ENCODE measurements at regions not wholly inside any gene's neighbourhood (a gene's known extent, or its start where the extent isn't known, plus 50 kb on each side); places are given as distances from the start of the nearest gene placed in this dataset.

DNA sequence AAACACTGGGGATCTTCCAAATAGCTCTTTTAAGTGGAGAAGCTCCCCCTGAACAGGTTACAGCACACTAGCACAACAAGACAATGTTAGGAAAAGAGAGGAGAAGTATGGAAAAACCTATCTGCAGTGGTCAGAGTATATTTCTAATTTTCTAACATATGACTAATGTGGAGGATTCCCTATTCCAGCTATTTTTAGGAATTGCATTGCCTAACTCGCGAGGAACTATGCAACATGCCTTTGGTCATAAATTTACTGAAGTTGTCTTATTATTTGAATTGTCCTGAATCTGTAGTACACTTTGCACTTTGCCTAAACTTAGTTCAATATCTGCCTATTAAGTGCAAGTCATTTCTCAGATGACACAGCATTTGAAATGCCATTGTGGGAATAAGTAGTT lies 381.4 kb downstream of the CCDC85A start:
- Mint-ChIP-seq H3K27me3 (ENCODE audit: low read depth) (peaks cover 4% of the 10 kb centered on the region), H3K27ac (ENCODE audit: unreplicated experiment) (no peak overlapping the region), H3K4me1 (ENCODE audit: low read depth) (peaks cover 6% of the 10 kb centered on the region), H3K36me3 (ENCODE audit: low read depth) (no peaks in the 10 kb centered on the region), H3K9me3 (ENCODE audit: low read depth) (no peaks in the 10 kb centered on the region), H3K4me3 (ENCODE audit: unreplicated experiment) (no peak overlapping the region)
- TF ChIP-seq, protein P1, sequence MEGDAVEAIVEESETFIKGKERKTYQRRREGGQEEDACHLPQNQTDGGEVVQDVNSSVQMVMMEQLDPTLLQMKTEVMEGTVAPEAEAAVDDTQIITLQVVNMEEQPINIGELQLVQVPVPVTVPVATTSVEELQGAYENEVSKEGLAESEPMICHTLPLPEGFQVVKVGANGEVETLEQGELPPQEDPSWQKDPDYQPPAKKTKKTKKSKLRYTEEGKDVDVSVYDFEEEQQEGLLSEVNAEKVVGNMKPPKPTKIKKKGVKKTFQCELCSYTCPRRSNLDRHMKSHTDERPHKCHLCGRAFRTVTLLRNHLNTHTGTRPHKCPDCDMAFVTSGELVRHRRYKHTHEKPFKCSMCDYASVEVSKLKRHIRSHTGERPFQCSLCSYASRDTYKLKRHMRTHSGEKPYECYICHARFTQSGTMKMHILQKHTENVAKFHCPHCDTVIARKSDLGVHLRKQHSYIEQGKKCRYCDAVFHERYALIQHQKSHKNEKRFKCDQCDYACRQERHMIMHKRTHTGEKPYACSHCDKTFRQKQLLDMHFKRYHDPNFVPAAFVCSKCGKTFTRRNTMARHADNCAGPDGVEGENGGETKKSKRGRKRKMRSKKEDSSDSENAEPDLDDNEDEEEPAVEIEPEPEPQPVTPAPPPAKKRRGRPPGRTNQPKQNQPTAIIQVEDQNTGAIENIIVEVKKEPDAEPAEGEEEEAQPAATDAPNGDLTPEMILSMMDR (IDR thresholded peaks at IDR 0.05): no peak
- DNase-seq (ENCODE audit: low spot score): no peak

DNA sequence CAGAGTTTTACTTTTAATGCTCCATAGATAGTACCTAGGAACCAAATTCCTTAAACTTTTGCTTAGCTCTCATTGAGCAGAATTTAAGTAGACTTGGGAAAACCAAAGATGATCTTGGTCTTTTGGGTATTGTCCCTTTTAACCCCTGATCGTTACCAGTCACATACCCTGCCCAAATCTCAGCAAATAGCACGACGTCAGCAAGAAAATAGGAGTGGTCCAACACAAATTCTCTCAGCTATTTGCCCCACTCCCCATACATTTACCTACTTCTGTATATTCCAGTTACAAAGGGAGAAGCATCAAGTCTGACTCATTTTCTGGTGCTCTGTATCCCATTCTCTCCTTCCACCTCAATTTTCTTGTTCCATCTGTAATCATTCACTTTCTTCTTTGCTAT lies 387.3 kb downstream of the CCDC85A start:
- H3K9me3 Mint-ChIP-seq (ENCODE audit: low read depth): peaks cover 6% of the 10 kb centered on the region
- no peak overlapping the region for H3K27ac Mint-ChIP-seq (ENCODE audit: unreplicated experiment)
- TF ChIP-seq, protein P1 (IDR thresholded peaks at IDR 0.05): no peak
- H3K36me3 Mint-ChIP-seq (ENCODE audit: low read depth): no peaks in the 10 kb centered on the region
- no peaks in the 10 kb centered on the region for H3K27me3 Mint-ChIP-seq (ENCODE audit: low read depth)
- H3K4me3 Mint-ChIP-seq (ENCODE audit: unreplicated experiment): no peak overlapping the region
- no peaks in the 10 kb centered on the region for H3K4me1 Mint-ChIP-seq (ENCODE audit: low read depth)
- DNase-seq (ENCODE audit: low spot score): no peak

DNA sequence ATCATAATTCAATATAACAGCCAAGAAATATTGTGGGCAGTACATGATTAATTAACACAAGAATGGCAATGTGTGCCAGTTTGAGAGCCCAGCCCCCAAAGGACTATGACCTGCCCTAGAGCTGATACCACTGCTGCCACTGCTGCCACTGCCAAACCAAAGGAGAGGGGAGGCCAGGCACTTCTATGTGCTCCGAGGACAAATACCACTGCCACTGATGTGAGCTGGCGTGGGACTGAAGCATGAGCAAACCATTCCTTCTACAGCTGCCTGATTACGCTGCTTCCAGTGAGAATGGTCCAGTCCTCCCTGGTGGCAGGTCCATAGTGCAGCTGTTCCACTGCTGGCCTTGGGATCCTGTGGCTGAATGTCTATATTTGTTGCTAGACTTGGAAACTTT lies 392.2 kb downstream of the CCDC85A start:
- peaks cover 4% of the 10 kb centered on the region for H3K36me3 Mint-ChIP-seq (ENCODE audit: low read depth)
- H3K27me3 Mint-ChIP-seq (ENCODE audit: low read depth): no peaks in the 10 kb centered on the region
- TF ChIP-seq, protein P1 (IDR thresholded peaks at IDR 0.05): no peak
- peaks cover 33% of the 10 kb centered on the region for H3K9me3 Mint-ChIP-seq (ENCODE audit: low read depth)
- no peak overlapping the region for H3K27ac Mint-ChIP-seq (ENCODE audit: unreplicated experiment)
- DNase-seq (ENCODE audit: low spot score): no peak
- peaks cover 13% of the 10 kb centered on the region for H3K4me1 Mint-ChIP-seq (ENCODE audit: low read depth)
- no peak overlapping the region for H3K4me3 Mint-ChIP-seq (ENCODE audit: unreplicated experiment)

DNA sequence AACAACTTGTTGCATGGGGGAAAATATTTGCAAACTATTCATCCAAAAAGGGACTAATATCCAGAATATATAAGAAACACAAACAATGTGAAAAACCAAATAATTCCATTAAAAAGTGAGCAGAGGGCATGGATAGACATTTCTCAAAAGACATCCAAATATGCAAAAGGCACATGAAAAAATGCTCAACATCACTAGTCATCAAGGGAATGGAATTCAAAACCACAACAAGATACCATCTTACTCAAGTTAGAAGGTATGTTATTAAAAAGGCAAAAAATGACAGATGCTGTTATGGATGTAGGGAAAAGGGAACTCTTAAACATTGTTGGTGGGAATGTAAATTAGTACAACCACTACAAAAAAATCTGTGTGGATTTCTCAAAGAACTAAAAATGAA lies 396.5 kb downstream of the CCDC85A start:
- H3K27me3 Mint-ChIP-seq (ENCODE audit: low read depth): no peaks in the 10 kb centered on the region
- H3K4me1 Mint-ChIP-seq (ENCODE audit: low read depth): peaks cover 13% of the 10 kb centered on the region
- no peak for DNase-seq (ENCODE audit: low spot score)
- TF ChIP-seq, protein P1 (IDR thresholded peaks at IDR 0.05): no peak
- H3K36me3 Mint-ChIP-seq (ENCODE audit: low read depth): peaks cover 4% of the 10 kb centered on the region
- H3K27ac Mint-ChIP-seq (ENCODE audit: unreplicated experiment): peak overlapping the region; percentile 67
- H3K9me3 Mint-ChIP-seq (ENCODE audit: low read depth): peaks cover 30% of the 10 kb centered on the region
- H3K4me3 Mint-ChIP-seq (ENCODE audit: unreplicated experiment): no peak overlapping the region

DNA sequence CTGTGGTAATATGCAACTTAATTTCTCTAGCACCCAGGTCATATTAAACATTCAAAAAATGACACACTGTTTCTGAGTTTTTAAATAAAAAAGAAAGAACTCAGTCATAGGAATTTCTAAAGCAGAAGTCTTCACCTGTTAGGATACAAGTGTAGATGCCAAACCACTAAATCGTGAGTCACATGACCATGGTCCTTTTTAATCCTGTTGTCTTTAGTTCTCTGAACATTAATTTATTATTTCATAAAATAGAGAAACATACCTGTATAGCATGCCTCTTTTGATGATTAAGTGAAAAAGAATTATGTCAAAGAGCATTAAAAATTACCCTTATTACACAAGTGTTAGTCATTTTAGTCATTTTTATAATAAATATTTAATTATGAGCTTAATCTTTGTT lies 398.8 kb downstream of the CCDC85A start:
- H3K4me1 Mint-ChIP-seq (ENCODE audit: low read depth): peaks cover 13% of the 10 kb centered on the region
- H3K27me3 Mint-ChIP-seq (ENCODE audit: low read depth): no peaks in the 10 kb centered on the region
- no peak overlapping the region for H3K27ac Mint-ChIP-seq (ENCODE audit: unreplicated experiment)
- DNase-seq (ENCODE audit: low spot score): no peak
- H3K9me3 Mint-ChIP-seq (ENCODE audit: low read depth): peaks cover 26% of the 10 kb centered on the region
- TF ChIP-seq, protein P1 (IDR thresholded peaks at IDR 0.05): no peak
- H3K36me3 Mint-ChIP-seq (ENCODE audit: low read depth): peaks cover 2% of the 10 kb centered on the region
- no peak overlapping the region for H3K4me3 Mint-ChIP-seq (ENCODE audit: unreplicated experiment)
